ENCODE measurements at regions not wholly inside any gene's neighbourhood (a gene's known extent, or its start where the extent isn't known, plus 50 kb on each side); places are given as distances from the start of the nearest gene placed in this dataset.

DNA sequence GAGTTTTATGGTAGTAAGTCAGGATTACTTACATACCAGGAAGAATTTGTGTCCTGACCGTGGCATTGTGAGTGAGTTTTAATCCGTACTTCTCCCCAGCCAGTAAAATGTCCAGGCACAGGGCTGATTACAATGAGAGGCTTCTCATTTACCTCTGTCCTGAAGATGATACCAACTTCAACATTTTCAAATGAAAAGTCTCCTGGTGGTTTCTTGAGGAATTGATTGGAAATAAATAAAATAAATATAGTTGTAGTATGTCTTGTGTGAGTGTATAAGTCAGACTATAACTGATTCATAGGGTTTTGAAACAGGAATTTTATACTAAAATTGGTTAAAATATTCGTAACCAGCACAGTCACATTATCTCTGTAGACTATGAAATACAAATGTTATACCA is 382.5 kb downstream of the ETS1 start:
- Histone ChIP-seq H3K9me2 (ENCODE audit: insufficient read depth, low read length) (no peaks in the 10 kb centered on the region), H3K27ac (ENCODE audit: low read depth, low read length, poor library complexity, severe bottlenecking) (no peak overlapping the region), H3K9me3 (ENCODE audit: low read length) (no peaks in the 10 kb centered on the region), H3K4me3 (ENCODE audit: low read depth, low read length, poor library complexity, severe bottlenecking) (no peak overlapping the region), H3K36me3 (ENCODE audit: insufficient read depth, low read length) (no peaks in the 10 kb centered on the region), H4K20me1 (ENCODE audit: insufficient read depth, low read length) (no peaks in the 10 kb centered on the region), H3K4me2 (ENCODE audit: low read length) (no peak overlapping the region), H3K79me2 (ENCODE audit: insufficient read depth, low read depth, low read length) (no peaks in the 10 kb centered on the region), H3K4me1 (ENCODE audit: insufficient read depth, low read length, poor library complexity, severe bottlenecking) (no peaks in the 10 kb centered on the region), H2AFZ (ENCODE audit: low read length) (no peak overlapping the region)
- intact Hi-C loops (cut with micrococcal nuclease; ENCODE audit: unreplicated experiment): no loop called here
- no peak for DNase-seq (ENCODE audit: low spot score)
- POLR2A ChIA-PET: interaction anchor here (0.6 kb wide), 1 partner anchor 19 kb away, joined by 3 read pairs; no protein-coding TSS in a partner anchor
- TF ChIP-seq, protein P1, sequence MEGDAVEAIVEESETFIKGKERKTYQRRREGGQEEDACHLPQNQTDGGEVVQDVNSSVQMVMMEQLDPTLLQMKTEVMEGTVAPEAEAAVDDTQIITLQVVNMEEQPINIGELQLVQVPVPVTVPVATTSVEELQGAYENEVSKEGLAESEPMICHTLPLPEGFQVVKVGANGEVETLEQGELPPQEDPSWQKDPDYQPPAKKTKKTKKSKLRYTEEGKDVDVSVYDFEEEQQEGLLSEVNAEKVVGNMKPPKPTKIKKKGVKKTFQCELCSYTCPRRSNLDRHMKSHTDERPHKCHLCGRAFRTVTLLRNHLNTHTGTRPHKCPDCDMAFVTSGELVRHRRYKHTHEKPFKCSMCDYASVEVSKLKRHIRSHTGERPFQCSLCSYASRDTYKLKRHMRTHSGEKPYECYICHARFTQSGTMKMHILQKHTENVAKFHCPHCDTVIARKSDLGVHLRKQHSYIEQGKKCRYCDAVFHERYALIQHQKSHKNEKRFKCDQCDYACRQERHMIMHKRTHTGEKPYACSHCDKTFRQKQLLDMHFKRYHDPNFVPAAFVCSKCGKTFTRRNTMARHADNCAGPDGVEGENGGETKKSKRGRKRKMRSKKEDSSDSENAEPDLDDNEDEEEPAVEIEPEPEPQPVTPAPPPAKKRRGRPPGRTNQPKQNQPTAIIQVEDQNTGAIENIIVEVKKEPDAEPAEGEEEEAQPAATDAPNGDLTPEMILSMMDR (conservative IDR thresholded peaks at IDR 0.05; ENCODE audit: low read length): no peak
- TF ChIP-seq EZH2phosphoT487 (IDR thresholded peaks at IDR 0.05; ENCODE audit: borderline replicate concordance, low read depth, low read length): no peak
- CTCF ChIA-PET (ENCODE audit: unreplicated experiment): no interaction called here
- no TSS peak for BruUV-seq (replicated peaks)

DNA sequence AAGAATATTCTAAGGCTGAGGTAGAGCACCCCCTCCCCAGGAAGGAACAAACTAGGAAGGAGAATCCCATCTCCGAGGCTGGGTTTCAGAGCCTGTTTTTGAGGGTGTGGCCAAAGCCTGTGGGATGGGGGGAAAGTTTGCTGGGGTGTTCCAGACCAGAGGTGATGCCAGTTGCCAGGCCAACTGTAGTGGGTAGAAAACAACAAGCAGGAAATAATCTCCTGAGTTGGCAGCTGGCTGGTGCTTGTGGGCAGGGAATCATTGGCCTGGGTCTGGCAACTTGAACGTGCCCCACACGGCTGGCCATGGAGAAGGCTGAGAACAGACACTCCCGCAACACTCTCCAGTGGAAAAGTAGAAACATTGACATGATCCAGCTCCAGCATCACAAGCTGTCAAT is 385.6 kb downstream of the ETS1 start:
- BruUV-seq (replicated peaks): no TSS peak
- Histone ChIP-seq H3K79me2 (ENCODE audit: insufficient read depth, low read depth, low read length) (no peaks in the 10 kb centered on the region), H4K20me1 (ENCODE audit: insufficient read depth, low read length) (no peaks in the 10 kb centered on the region), H3K4me1 (ENCODE audit: insufficient read depth, low read length, poor library complexity, severe bottlenecking) (no peaks in the 10 kb centered on the region), H3K4me2 (ENCODE audit: low read length) (no peak overlapping the region), H3K27ac (ENCODE audit: low read depth, low read length, poor library complexity, severe bottlenecking) (no peak overlapping the region), H3K4me3 (ENCODE audit: low read depth, low read length, poor library complexity, severe bottlenecking) (no peak overlapping the region), H2AFZ (ENCODE audit: low read length) (no peak overlapping the region), H3K9me2 (ENCODE audit: insufficient read depth, low read length) (no peaks in the 10 kb centered on the region), H3K9me3 (ENCODE audit: low read length) (no peaks in the 10 kb centered on the region), H3K36me3 (ENCODE audit: insufficient read depth, low read length) (no peaks in the 10 kb centered on the region)
- intact Hi-C loops (cut with micrococcal nuclease; ENCODE audit: unreplicated experiment): no loop called here
- CTCF ChIA-PET (ENCODE audit: unreplicated experiment): no interaction called here
- POLR2A ChIA-PET: no interaction called here
- no peak for DNase-seq (ENCODE audit: low spot score)
- TF ChIP-seq, protein P1 (conservative IDR thresholded peaks at IDR 0.05; ENCODE audit: low read length): no peak
- no peak for TF ChIP-seq EZH2phosphoT487 (IDR thresholded peaks at IDR 0.05; ENCODE audit: borderline replicate concordance, low read depth, low read length)

DNA sequence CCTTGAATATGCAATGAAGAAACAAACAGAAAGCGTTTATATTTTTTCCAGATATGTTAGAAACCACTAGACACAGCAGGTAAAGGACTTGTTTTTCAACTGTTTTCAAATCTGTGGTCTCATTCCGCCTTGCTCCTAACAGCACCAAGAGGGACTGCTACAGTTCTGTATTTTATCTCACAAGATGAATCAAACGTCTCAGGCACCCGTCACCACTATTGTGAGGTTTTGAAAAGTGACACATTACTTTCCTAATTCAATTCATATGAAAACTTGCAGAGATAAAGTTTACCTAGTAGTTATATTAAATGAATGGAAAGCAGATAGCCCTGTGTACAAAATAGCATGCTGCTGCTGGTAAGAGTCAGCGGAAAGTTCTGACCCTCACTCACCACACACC is 386.3 kb downstream of the ETS1 start:
- no peak overlapping the region for H2AFZ ChIP-seq (ENCODE audit: low read length)
- no peaks in the 10 kb centered on the region for H4K20me1 ChIP-seq (ENCODE audit: insufficient read depth, low read length)
- no peak for DNase-seq (ENCODE audit: low spot score)
- ChIA-PET CTCF (ENCODE audit: unreplicated experiment) (no interaction called here), POLR2A (no interaction called here)
- no TSS peak for BruUV-seq (replicated peaks)
- no peaks in the 10 kb centered on the region for H3K36me3 ChIP-seq (ENCODE audit: insufficient read depth, low read length)
- H3K27ac ChIP-seq (ENCODE audit: low read depth, low read length, poor library complexity, severe bottlenecking): no peak overlapping the region
- no peaks in the 10 kb centered on the region for H3K9me2 ChIP-seq (ENCODE audit: insufficient read depth, low read length)
- no peaks in the 10 kb centered on the region for H3K9me3 ChIP-seq (ENCODE audit: low read length)
- no peaks in the 10 kb centered on the region for H3K79me2 ChIP-seq (ENCODE audit: insufficient read depth, low read depth, low read length)
- TF ChIP-seq, protein P1 (conservative IDR thresholded peaks at IDR 0.05; ENCODE audit: low read length): no peak
- H3K4me3 ChIP-seq (ENCODE audit: low read depth, low read length, poor library complexity, severe bottlenecking): no peak overlapping the region
- intact Hi-C loops (cut with micrococcal nuclease; ENCODE audit: unreplicated experiment): no loop called here
- no peaks in the 10 kb centered on the region for H3K4me1 ChIP-seq (ENCODE audit: insufficient read depth, low read length, poor library complexity, severe bottlenecking)
- no peak overlapping the region for H3K4me2 ChIP-seq (ENCODE audit: low read length)
